C1 segment of cervical spinal cord (tissue), 14 donors: ENCODE measurements at regions not wholly inside any gene's neighbourhood (a gene's known extent, or its start where the extent isn't known, plus 50 kb on each side); places are given as distances from the start of the nearest gene placed in this dataset.
A peak's percentile ranks its signal among the peaks of the same experiment; 100 is the strongest.
"Not testable (repeated sequence)": the region's sequence is repeated elsewhere in the genome, so short reads cannot be mapped to it uniquely, and the experiment has no call there.

ENCODE experiments used
- DNase-seq, 14 donors: peaks; one replicate each; lab custom pipeline; 2025; lab: John Stamatoyannopoulos, UW

GRCh38 chr6:157727629-157728182 is 95.3 kb upstream of the SNX9 start:
- DNase-seq = no peak

- no peak for DNase-seq
Observed at GRCh38 chr6:157728183-157728881, 94.7 kb upstream of the SNX9 start.

GRCh38 chr6:157731221-157731620 is 91.8 kb upstream of the SNX9 start:
- DNase-seq = no peak

- no peak for DNase-seq
Observed at GRCh38 chr6:157732007-157732406, 91.0 kb upstream of the SNX9 start.

GRCh38 chr6:157732416-157733161 is 90.5 kb upstream of the SNX9 start:
- DNase-seq = peak in 2 of 14 donors; percentile 12 to 81

GRCh38 chr6:157736555-157736954 is 86.5 kb upstream of the SNX9 start:
- not testable (repeated sequence) for DNase-seq

GRCh38 chr6:157741321-157741947 is 81.6 kb upstream of the SNX9 start:
- no peak for DNase-seq

- DNase-seq = no peak
Observed at GRCh38 chr6:157741948-157742556, 81.0 kb upstream of the SNX9 start.

- DNase-seq = no peak
Observed at GRCh38 chr6:157744102-157744601, 78.9 kb upstream of the SNX9 start.

- no peak for DNase-seq
Observed at GRCh38 chr6:157746897-157747296, 76.1 kb upstream of the SNX9 start.

- DNase-seq = no peak
Observed at GRCh38 chr6:157747370-157747769, 75.7 kb upstream of the SNX9 start.

GRCh38 chr6:157748839-157749571 is 74.0 kb upstream of the SNX9 start:
- no peak for DNase-seq

- not testable (repeated sequence) for DNase-seq
Observed at GRCh38 chr6:157750973-157751372, 72.1 kb upstream of the SNX9 start.

- DNase-seq = no peak
Observed at GRCh38 chr6:157751547-157752200, 71.4 kb upstream of the SNX9 start.

- DNase-seq = not testable (repeated sequence)
Observed at GRCh38 chr6:157752879-157753278, 70.2 kb upstream of the SNX9 start.

GRCh38 chr6:157753291-157753690 is 69.8 kb upstream of the SNX9 start:
- no peak for DNase-seq

- DNase-seq = not testable (repeated sequence)
Observed at GRCh38 chr6:157753801-157754200, 69.2 kb upstream of the SNX9 start.

GRCh38 chr6:157754351-157754750 is 68.7 kb upstream of the SNX9 start:
- no peak for DNase-seq

GRCh38 chr6:157755032-157755745 is 67.9 kb upstream of the SNX9 start:
- no peak for DNase-seq
